HS-27A (cell line): ENCODE measurements at regions not wholly inside any gene's neighbourhood (a gene's known extent, or its start where the extent isn't known, plus 50 kb on each side); places are given as distances from the start of the nearest gene placed in this dataset.
"Not testable (repeated sequence)": the region's sequence is repeated elsewhere in the genome, so short reads cannot be mapped to it uniquely, and the experiment has no call there.

Source experiments
- DNase-seq: peaks from one replicate; pipeline ENCODE4 v3.0.0-alpha.2; 2012; ENCODE audit warnings: low read depth, missing footprints

- no peak for DNase-seq
Observed at GRCh38 chr6:56904068-56904467, 50.8 kb upstream of the BEND6 start.

GRCh38 chr6:56902641-56903464 lies 52.1 kb upstream of the BEND6 start:
- DNase-seq: no peak

GRCh38 chr6:56900784-56901183 lies 54.1 kb upstream of the BEND6 start:
- no peak for DNase-seq

- no peak for DNase-seq
Observed at GRCh38 chr6:56899753-56900152, 55.2 kb upstream of the BEND6 start.

- no peak for DNase-seq
Observed at GRCh38 chr6:56899311-56899710, 55.6 kb upstream of the BEND6 start.

GRCh38 chr6:56897789-56898529 lies 56.9 kb upstream of the BEND6 start:
- no peak for DNase-seq

GRCh38 chr6:56891754-56892153 lies 63.2 kb upstream of the BEND6 start:
- no peak for DNase-seq

GRCh38 chr6:56890683-56891429 lies 64.1 kb upstream of the BEND6 start:
- no peak for DNase-seq

GRCh38 chr6:56890066-56890465 lies 64.8 kb upstream of the BEND6 start:
- DNase-seq: no peak

- no peak for DNase-seq
Observed at GRCh38 chr6:56889492-56889891, 65.4 kb upstream of the BEND6 start.

GRCh38 chr6:56888687-56889086 lies 66.2 kb upstream of the BEND6 start:
- no peak for DNase-seq

- no peak for DNase-seq
Observed at GRCh38 chr6:56887086-56887485, 67.8 kb upstream of the BEND6 start.

- DNase-seq: no peak
Observed at GRCh38 chr6:56877922-56878321, 77.0 kb upstream of the BEND6 start.

- no peak for DNase-seq
Observed at GRCh38 chr6:56875961-56876360, 78.9 kb upstream of the BEND6 start.

- DNase-seq: no peak
Observed at GRCh38 chr6:56875523-56875922, 79.4 kb upstream of the BEND6 start.

- no peak for DNase-seq
Observed at GRCh38 chr6:56874328-56874727, 80.6 kb upstream of the BEND6 start.

GRCh38 chr6:56870053-56870452 lies 84.9 kb upstream of the BEND6 start:
- DNase-seq: not testable (repeated sequence)

- no peak for DNase-seq
Observed at GRCh38 chr6:56869346-56869745, 85.6 kb upstream of the BEND6 start.

GRCh38 chr6:56868687-56869086 lies 86.2 kb upstream of the BEND6 start:
- no peak for DNase-seq

GRCh38 chr6:56866917-56867522 lies 87.9 kb upstream of the BEND6 start:
- DNase-seq: no peak

GRCh38 chr6:56865081-56865875 lies 89.6 kb upstream of the BEND6 start:
- no peak for DNase-seq
